HEK293 (cell line): ENCODE measurements at regions not wholly inside any gene's neighbourhood (a gene's known extent, or its start where the extent isn't known, plus 50 kb on each side); places are given as distances from the start of the nearest gene placed in this dataset.

Experiments used
- CTCF ChIA-PET: fragments of 350-600 bp; formaldehyde crosslinking; extraction: SDS; loops from one replicate; lab custom pipeline; 2021; ENCODE audit warnings: antibody characterized with exemption; lab: Yijun Ruan, JAX
- POLR2A ChIA-PET: fragments of 300-600 bp; formaldehyde crosslinking; extraction: SDS; loops from one replicate; lab custom pipeline; 2020; ENCODE audit warnings: antibody characterized with exemption, inconsistent platforms; lab: Yijun Ruan, JAX
- H3K27ac ChIP-seq: fragments of 200-500 bp; sonication (Bioruptor generic); 2 replicates; pipeline ENCODE4 v1.5.1; 2014; ENCODE audit warnings: low read depth, low read length, control low read depth, inconsistent platforms; ENCODE audit errors: extremely low read depth
- H3K36me3 ChIP-seq, 2 experiments: fragments of 200-500 bp in 1 of 2; sonication (Bioruptor generic) in 1 of 2; 1 replicate in 1 of 2; 2 replicates in 1 of 2; pipeline ENCODE4 v1.5.1; 2014 to 2017; ENCODE audit warnings: inconsistent platforms in 2 of 2, low read length in 2 of 2; ENCODE audit not compliant: control insufficient read depth in 2 of 2, insufficient read depth in 1 of 2
- H3K4me1 ChIP-seq: fragments of 200-500 bp; sonication (Bioruptor generic); 2 replicates; pipeline ENCODE4 v1.5.1; 2014; ENCODE audit warnings: mild to moderate bottlenecking, low read length, inconsistent platforms; ENCODE audit not compliant: control insufficient read depth, insufficient read depth
- H3K4me3 ChIP-seq: 2 replicates; pipeline ENCODE4 v1.5.1; 2011; ENCODE audit warnings: low read depth, mild to moderate bottlenecking, control low read depth, low read length, moderate library complexity
- H3K9me3 ChIP-seq: fragments of 200-500 bp; sonication (Bioruptor generic); 2 replicates; pipeline ENCODE4 v1.5.1; 2014; ENCODE audit warnings: low read depth, low read length, inconsistent platforms; ENCODE audit not compliant: control insufficient read depth, insufficient read depth
- HOXC10 ChIP-seq: sonication (generic); formaldehyde crosslinking; IDR thresholded peaks from 2 replicates; pipeline ENCODE4 v1.8.1; 2023; ENCODE audit warnings: mild to moderate bottlenecking, missing genetic modification reagents
- OSR2 ChIP-seq: fragments of 450-650 bp; formaldehyde crosslinking; IDR thresholded peaks from 2 replicates; pipeline ENCODE4 v1.5.1; 2016; ENCODE audit warnings: missing biosample characterization, missing genetic modification characterization
- REPIN1 ChIP-seq: fragments of 450-650 bp; formaldehyde crosslinking; IDR thresholded peaks from 2 replicates; pipeline ENCODE4 v1.5.1; 2017; ENCODE audit warnings: missing biosample characterization, missing genetic modification characterization, low read depth
- SCRT1 ChIP-seq: fragments of 450-650 bp; formaldehyde crosslinking; IDR thresholded peaks from 2 replicates; pipeline ENCODE4 v1.5.1; 2016; ENCODE audit warnings: missing biosample characterization, missing genetic modification characterization, borderline replicate concordance
- ZBTB48 ChIP-seq: fragments of 450-650 bp; formaldehyde crosslinking; IDR thresholded peaks from 2 replicates; pipeline ENCODE4 v1.5.1; 2016; ENCODE audit warnings: missing biosample characterization, missing genetic modification characterization
- ZFHX2 ChIP-seq: fragments of 450-650 bp; formaldehyde crosslinking; conservative IDR thresholded peaks from 2 replicates; pipeline ENCODE4 v1.5.1; 2016; ENCODE audit warnings: missing biosample characterization, missing genetic modification characterization
- ZFP69B ChIP-seq: fragments of 450-650 bp; formaldehyde crosslinking; IDR thresholded peaks from 2 replicates; pipeline ENCODE4 v1.5.1; 2016; ENCODE audit warnings: missing biosample characterization, missing genetic modification characterization
- ZNF140 ChIP-seq: fragments of 450-650 bp; formaldehyde crosslinking; IDR thresholded peaks from 2 replicates; pipeline ENCODE4 v1.5.1; 2016; ENCODE audit warnings: missing biosample characterization, missing genetic modification characterization
- ZNF16 ChIP-seq: fragments of 450-650 bp; formaldehyde crosslinking; IDR thresholded peaks from 2 replicates; pipeline ENCODE4 v1.5.1; 2016; ENCODE audit warnings: low read depth, missing biosample characterization, missing genetic modification characterization
- ZNF223 ChIP-seq: fragments of 450-650 bp; formaldehyde crosslinking; IDR thresholded peaks from 2 replicates; pipeline ENCODE4 v1.5.1; 2016; ENCODE audit warnings: missing biosample characterization, missing genetic modification characterization
- ZNF335 ChIP-seq: fragments of 450-650 bp; formaldehyde crosslinking; conservative IDR thresholded peaks from 2 replicates; pipeline ENCODE4 v1.5.1; 2016; ENCODE audit warnings: missing biosample characterization, missing genetic modification characterization
- ZNF404 ChIP-seq: fragments of 450-650 bp; formaldehyde crosslinking; IDR thresholded peaks from 2 replicates; pipeline ENCODE4 v1.5.1; 2017; ENCODE audit warnings: missing biosample characterization, missing genetic modification characterization
- ZNF558 ChIP-seq: fragments of 450-650 bp; formaldehyde crosslinking; IDR thresholded peaks from 2 replicates; pipeline ENCODE4 v1.5.1; 2016; ENCODE audit warnings: missing biosample characterization, missing genetic modification characterization
- ZNF747 ChIP-seq: fragments of 450-650 bp; formaldehyde crosslinking; IDR thresholded peaks from 2 replicates; pipeline ENCODE4 v1.5.1; 2016; ENCODE audit warnings: missing biosample characterization, missing genetic modification characterization
- TF ChIP-seq, protein P1 (sequence below): fragments of 450-650 bp; formaldehyde crosslinking; IDR thresholded peaks from 2 replicates; pipeline ENCODE4 v1.5.1; 2016; ENCODE audit warnings: missing biosample characterization, missing genetic modification characterization, low read depth
- TF ChIP-seq, protein P2 (sequence below): fragments of 450-650 bp; formaldehyde crosslinking; IDR thresholded peaks from 2 replicates; pipeline ENCODE4 v1.5.1; 2017; ENCODE audit warnings: missing biosample characterization, missing genetic modification characterization
- TF ChIP-seq, protein P3 (sequence below): fragments of 450-650 bp; formaldehyde crosslinking; IDR thresholded peaks from 2 replicates; pipeline ENCODE4 v1.5.1; 2016; ENCODE audit warnings: missing biosample characterization, missing genetic modification characterization, borderline replicate concordance
- TF ChIP-seq, protein P4 (sequence below): fragments of 450-650 bp; formaldehyde crosslinking; IDR thresholded peaks from 2 replicates; pipeline ENCODE4 v1.5.1; 2016; ENCODE audit warnings: missing biosample characterization, missing genetic modification characterization

DNA sequence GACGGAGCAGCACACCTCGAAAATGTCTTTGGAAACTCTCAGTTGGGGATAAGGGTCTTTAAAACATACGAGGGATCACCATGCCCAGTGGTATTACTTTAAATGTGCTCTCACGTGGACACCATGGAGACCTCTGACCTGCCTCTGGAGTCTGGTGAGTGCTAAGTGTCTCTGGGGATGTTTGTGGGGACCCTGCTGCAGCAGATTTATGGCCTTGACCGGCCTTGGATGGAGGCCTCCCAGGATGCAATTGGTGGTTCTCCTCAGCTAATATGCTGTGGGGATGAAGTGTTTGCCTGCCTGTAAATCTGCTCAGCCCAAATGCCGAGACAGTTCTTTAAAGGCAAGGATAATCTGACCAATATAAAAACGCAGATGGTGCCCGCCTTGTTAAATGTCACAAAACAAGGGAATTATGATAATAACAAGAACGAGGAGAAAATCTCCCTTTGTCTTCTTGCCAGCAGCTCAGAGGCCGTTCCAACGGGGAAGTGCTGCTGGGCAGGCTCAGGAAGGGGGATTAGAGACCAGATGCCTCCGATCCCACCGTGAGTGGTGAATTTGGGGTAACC lies 154.4 kb downstream of the ABCC12 start:
- Histone ChIP-seq H3K27ac (no peak overlapping the region), H3K36me3 (no peaks in the 10 kb centered on the region), H3K4me3 (no peak overlapping the region), H3K9me3 (no peaks in the 10 kb centered on the region), H3K4me1 (no peaks in the 10 kb centered on the region)
- CTCF ChIA-PET = interaction anchor here (1.1 kb wide), 1 partner anchor 14 kb away, joined by 3 read pairs; no protein-coding TSS in a partner anchor
- POLR2A ChIA-PET = no interaction called here
- no peak for TF ChIP-seq ZNF335
- TF ChIP-seq, protein P1, sequence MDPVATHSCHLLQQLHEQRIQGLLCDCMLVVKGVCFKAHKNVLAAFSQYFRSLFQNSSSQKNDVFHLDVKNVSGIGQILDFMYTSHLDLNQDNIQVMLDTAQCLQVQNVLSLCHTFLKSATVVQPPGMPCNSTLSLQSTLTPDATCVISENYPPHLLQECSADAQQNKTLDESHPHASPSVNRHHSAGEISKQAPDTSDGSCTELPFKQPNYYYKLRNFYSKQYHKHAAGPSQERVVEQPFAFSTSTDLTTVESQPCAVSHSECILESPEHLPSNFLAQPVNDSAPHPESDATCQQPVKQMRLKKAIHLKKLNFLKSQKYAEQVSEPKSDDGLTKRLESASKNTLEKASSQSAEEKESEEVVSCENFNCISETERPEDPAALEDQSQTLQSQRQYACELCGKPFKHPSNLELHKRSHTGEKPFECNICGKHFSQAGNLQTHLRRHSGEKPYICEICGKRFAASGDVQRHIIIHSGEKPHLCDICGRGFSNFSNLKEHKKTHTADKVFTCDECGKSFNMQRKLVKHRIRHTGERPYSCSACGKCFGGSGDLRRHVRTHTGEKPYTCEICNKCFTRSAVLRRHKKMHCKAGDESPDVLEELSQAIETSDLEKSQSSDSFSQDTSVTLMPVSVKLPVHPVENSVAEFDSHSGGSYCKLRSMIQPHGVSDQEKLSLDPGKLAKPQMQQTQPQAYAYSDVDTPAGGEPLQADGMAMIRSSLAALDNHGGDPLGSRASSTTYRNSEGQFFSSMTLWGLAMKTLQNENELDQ (tag by site-specific recombination) = no peak
- TF ChIP-seq, protein P2, sequence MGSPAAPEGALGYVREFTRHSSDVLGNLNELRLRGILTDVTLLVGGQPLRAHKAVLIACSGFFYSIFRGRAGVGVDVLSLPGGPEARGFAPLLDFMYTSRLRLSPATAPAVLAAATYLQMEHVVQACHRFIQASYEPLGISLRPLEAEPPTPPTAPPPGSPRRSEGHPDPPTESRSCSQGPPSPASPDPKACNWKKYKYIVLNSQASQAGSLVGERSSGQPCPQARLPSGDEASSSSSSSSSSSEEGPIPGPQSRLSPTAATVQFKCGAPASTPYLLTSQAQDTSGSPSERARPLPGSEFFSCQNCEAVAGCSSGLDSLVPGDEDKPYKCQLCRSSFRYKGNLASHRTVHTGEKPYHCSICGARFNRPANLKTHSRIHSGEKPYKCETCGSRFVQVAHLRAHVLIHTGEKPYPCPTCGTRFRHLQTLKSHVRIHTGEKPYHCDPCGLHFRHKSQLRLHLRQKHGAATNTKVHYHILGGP (tag by site-specific recombination) = no peak
- no peak for TF ChIP-seq HOXC10 (CRISPR knock-in tag)
- TF ChIP-seq ZBTB48 = no peak
- TF ChIP-seq ZNF404 (tag by site-specific recombination) = no peak
- TF ChIP-seq, protein P3, sequence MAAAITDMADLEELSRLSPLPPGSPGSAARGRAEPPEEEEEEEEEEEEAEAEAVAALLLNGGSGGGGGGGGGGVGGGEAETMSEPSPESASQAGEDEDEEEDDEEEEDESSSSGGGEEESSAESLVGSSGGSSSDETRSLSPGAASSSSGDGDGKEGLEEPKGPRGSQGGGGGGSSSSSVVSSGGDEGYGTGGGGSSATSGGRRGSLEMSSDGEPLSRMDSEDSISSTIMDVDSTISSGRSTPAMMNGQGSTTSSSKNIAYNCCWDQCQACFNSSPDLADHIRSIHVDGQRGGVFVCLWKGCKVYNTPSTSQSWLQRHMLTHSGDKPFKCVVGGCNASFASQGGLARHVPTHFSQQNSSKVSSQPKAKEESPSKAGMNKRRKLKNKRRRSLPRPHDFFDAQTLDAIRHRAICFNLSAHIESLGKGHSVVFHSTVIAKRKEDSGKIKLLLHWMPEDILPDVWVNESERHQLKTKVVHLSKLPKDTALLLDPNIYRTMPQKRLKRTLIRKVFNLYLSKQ (tag by site-specific recombination) = no peak
- TF ChIP-seq ZNF140 (tag by site-specific recombination) = no peak
- TF ChIP-seq ZNF16 (tag by site-specific recombination) = no peak
- no peak for TF ChIP-seq ZNF747
- TF ChIP-seq SCRT1 (tag by site-specific recombination) = no peak

DNA sequence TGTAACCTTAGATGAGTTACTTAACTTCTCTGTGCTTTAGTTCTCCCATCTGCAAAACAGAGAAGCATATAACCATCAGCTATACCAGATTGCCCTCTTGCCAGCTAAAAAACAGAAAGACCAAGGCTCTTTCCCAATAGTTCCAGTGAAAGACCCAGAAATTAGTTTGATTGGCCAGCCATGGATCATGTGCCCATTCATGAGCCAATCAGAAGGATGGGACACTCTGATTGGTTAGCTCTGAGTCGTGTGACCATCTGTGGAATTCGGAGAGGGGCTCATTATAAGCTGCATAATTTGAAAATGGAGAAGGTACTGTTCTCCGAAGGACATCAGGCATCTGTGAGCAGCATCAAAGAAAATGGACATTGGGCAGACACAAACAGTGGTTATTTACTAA lies 155.2 kb downstream of the ABCC12 start:
- TF ChIP-seq ZFHX2 (tag by site-specific recombination) = no peak
- TF ChIP-seq, protein P4, sequence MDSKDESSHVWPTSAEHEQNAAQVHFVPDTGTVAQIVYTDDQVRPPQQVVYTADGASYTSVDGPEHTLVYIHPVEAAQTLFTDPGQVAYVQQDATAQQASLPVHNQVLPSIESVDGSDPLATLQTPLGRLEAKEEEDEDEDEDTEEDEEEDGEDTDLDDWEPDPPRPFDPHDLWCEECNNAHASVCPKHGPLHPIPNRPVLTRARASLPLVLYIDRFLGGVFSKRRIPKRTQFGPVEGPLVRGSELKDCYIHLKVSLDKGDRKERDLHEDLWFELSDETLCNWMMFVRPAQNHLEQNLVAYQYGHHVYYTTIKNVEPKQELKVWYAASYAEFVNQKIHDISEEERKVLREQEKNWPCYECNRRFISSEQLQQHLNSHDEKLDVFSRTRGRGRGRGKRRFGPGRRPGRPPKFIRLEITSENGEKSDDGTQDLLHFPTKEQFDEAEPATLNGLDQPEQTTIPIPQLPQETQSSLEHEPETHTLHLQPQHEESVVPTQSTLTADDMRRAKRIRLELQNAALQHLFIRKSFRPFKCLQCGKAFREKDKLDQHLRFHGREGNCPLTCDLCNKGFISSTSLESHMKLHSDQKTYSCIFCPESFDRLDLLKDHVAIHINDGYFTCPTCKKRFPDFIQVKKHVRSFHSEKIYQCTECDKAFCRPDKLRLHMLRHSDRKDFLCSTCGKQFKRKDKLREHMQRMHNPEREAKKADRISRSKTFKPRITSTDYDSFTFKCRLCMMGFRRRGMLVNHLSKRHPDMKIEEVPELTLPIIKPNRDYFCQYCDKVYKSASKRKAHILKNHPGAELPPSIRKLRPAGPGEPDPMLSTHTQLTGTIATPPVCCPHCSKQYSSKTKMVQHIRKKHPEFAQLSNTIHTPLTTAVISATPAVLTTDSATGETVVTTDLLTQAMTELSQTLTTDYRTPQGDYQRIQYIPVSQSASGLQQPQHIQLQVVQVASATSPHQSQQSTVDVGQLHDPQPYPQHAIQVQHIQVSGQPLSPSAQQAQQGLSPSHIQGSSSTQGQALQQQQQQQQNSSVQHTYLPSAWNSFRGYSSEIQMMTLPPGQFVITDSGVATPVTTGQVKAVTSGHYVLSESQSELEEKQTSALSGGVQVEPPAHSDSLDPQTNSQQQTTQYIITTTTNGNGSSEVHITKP (tag by site-specific recombination) = no peak
- no peak for TF ChIP-seq ZNF223 (tag by site-specific recombination)
- TF ChIP-seq ZNF335 = no peak
- no peak for TF ChIP-seq ZNF558 (tag by site-specific recombination)
- TF ChIP-seq ZFP69B = no peak
- no peak for TF ChIP-seq OSR2 (tag by site-specific recombination)
- no peak for TF ChIP-seq REPIN1 (tag by site-specific recombination)
- POLR2A ChIA-PET = no interaction called here
- no peaks in the 10 kb centered on the region for H3K36me3 ChIP-seq
- H3K27ac ChIP-seq = no peak overlapping the region
- H3K4me1 ChIP-seq = no peaks in the 10 kb centered on the region
- H3K4me3 ChIP-seq = no peak overlapping the region
- H3K9me3 ChIP-seq = no peaks in the 10 kb centered on the region
- CTCF ChIA-PET = interaction anchor here (1.1 kb wide), 1 partner anchor 13 kb away, joined by 3 read pairs; no protein-coding TSS in a partner anchor
